ENCODE measurements at regions not wholly inside any gene's neighbourhood (a gene's known extent, or its start where the extent isn't known, plus 50 kb on each side); places are given as distances from the start of the nearest gene placed in this dataset.

- TF ChIP-seq CTCF (conservative IDR thresholded peaks at IDR 0.05; ENCODE audit: low read depth, low read length) (no peak), EZH2 (IDR thresholded peaks at IDR 0.05; ENCODE audit: borderline replicate concordance, low read depth, low read length, poor library complexity, severe bottlenecking) (no peak)
Observed at GRCh38 chr14:86501611-86502010, 971.7 kb downstream of the FLRT2 start.
